ENCODE measurements at regions not wholly inside any gene's neighbourhood (a gene's known extent, or its start where the extent isn't known, plus 50 kb on each side); places are given as distances from the start of the nearest gene placed in this dataset.

- TF ChIP-seq CTCF (IDR thresholded peaks at IDR 0.05; ENCODE audit: low read depth, low read length) (no peak), MYC (IDR thresholded peaks at IDR 0.05; ENCODE audit: low read depth, low read length) (no peak)
These were observed 797.2 kb downstream of the TNS3 start for GRCh38 chr7:46784732-46785131.
